Endothelial cell of umbilical vein (primary cell): ENCODE measurements at regions not wholly inside any gene's neighbourhood (a gene's known extent, or its start where the extent isn't known, plus 50 kb on each side); places are given as distances from the start of the nearest gene placed in this dataset.

ENCODE experiments used
- CTCF ChIP-seq, 2 donors: IDR thresholded peaks; 1 replicate in 1 of 2; 2 replicates in 1 of 2; pipeline ENCODE4 v1.5.1; 2011; ENCODE audit warnings: low read length in 2 of 2, mild to moderate bottlenecking in 2 of 2, moderate library complexity in 2 of 2, control low read depth in 1 of 2, inconsistent platforms in 1 of 2, low read depth in 1 of 2; ENCODE audit not compliant: insufficient read depth in 1 of 2; ENCODE audit errors: extremely low read depth in 1 of 2
- EZH2 ChIP-seq: IDR thresholded peaks from 2 replicates; pipeline ENCODE4 v1.6.1; 2012; ENCODE audit warnings: borderline replicate concordance, low read depth, mild to moderate bottlenecking, moderate library complexity, low read length, inconsistent platforms; ENCODE audit not compliant: severe bottlenecking
- GATA2 ChIP-seq: IDR thresholded peaks from 2 replicates; pipeline ENCODE4 v1.7.0; 2011; ENCODE audit warnings: low read depth, mild to moderate bottlenecking, moderate library complexity, mixed read lengths, low read length; ENCODE audit not compliant: insufficient read length, insufficient read depth
- MAX ChIP-seq: IDR thresholded peaks from 2 replicates; pipeline ENCODE4 v1.6.1; 2011; ENCODE audit not compliant: insufficient read depth, insufficient read length
- MYC ChIP-seq: IDR thresholded peaks from one replicate; pipeline ENCODE4 v1.6.1; 2011; ENCODE audit warnings: mild to moderate bottlenecking, low read depth, low read length
- POLR2A ChIP-seq: IDR thresholded peaks from 2 replicates; pipeline ENCODE4 v1.6.1; 2012; ENCODE audit warnings: low read depth, mild to moderate bottlenecking, control low read depth, low read length
- POLR2AphosphoS5 ChIP-seq: IDR thresholded peaks from 2 replicates; pipeline ENCODE4 v1.6.1; 2012; ENCODE audit warnings: low read depth, mild to moderate bottlenecking, control low read depth, low read length, moderate library complexity; ENCODE audit not compliant: insufficient read depth

- TF ChIP-seq CTCF (IDR thresholded peaks at IDR 0.05; ENCODE audit: extremely low read depth in 1 of 2, insufficient read depth in 1 of 2, low read depth in 1 of 2, low read length in 2 of 2) (no peak), POLR2A (no peak), POLR2AphosphoS5 (no peak), GATA2 (no peak), MAX (no peak), MYC (no peak), EZH2 (no peak)
Measured at GRCh38 chr5:36452424-36453006, 150.8 kb upstream of the RANBP3L start.
